Activated CD4-positive, alpha-beta T cell treated with anti-CD3 and anti-CD28 coated beads for 48 hours (primary cell): ENCODE measurements at regions not wholly inside any gene's neighbourhood (a gene's known extent, or its start where the extent isn't known, plus 50 kb on each side); places are given as distances from the start of the nearest gene placed in this dataset.
"Not testable (repeated sequence)": the region's sequence is repeated elsewhere in the genome, so short reads cannot be mapped to it uniquely, and the experiment has no call there.

Source experiments
- DNase-seq: peaks from one replicate; pipeline ENCODE4 v3.0.0-alpha.2; 2020

- DNase-seq, result no peak
Measured at GRCh38 chr11:115665175-115665821, 161.1 kb upstream of the CADM1 start.

GRCh38 chr11:115664313-115664712, 160.1 kb upstream of the CADM1 start:
- DNase-seq, result no peak

GRCh38 chr11:115663790-115664189, 159.6 kb upstream of the CADM1 start:
- no peak for DNase-seq

- no peak for DNase-seq
Measured at GRCh38 chr11:115660030-115660805, 156.0 kb upstream of the CADM1 start.

GRCh38 chr11:115659061-115659963, 155.1 kb upstream of the CADM1 start:
- DNase-seq, result no peak

- no peak for DNase-seq
Measured at GRCh38 chr11:115657586-115657985, 153.4 kb upstream of the CADM1 start.

- no peak for DNase-seq
Measured at GRCh38 chr11:115656669-115657068, 152.5 kb upstream of the CADM1 start.

- no peak for DNase-seq
Measured at GRCh38 chr11:115656041-115656440, 151.8 kb upstream of the CADM1 start.

- no peak for DNase-seq
Measured at GRCh38 chr11:115654792-115655191, 150.6 kb upstream of the CADM1 start.

GRCh38 chr11:115653926-115654325, 149.7 kb upstream of the CADM1 start:
- no peak for DNase-seq

GRCh38 chr11:115653076-115653475, 148.9 kb upstream of the CADM1 start:
- no peak for DNase-seq

- no peak for DNase-seq
Measured at GRCh38 chr11:115652496-115652895, 148.3 kb upstream of the CADM1 start.

GRCh38 chr11:115652094-115652493, 147.9 kb upstream of the CADM1 start:
- DNase-seq, result no peak

GRCh38 chr11:115649461-115649860, 145.2 kb upstream of the CADM1 start:
- no peak for DNase-seq

- no peak for DNase-seq
Measured at GRCh38 chr11:115645631-115646317, 141.6 kb upstream of the CADM1 start.

GRCh38 chr11:115644856-115645255, 140.6 kb upstream of the CADM1 start:
- no peak for DNase-seq

- no peak for DNase-seq
Measured at GRCh38 chr11:115643549-115644270, 139.5 kb upstream of the CADM1 start.

GRCh38 chr11:115642660-115643059, 138.4 kb upstream of the CADM1 start:
- no peak for DNase-seq

GRCh38 chr11:115637599-115638241, 133.5 kb upstream of the CADM1 start:
- DNase-seq, result no peak

- DNase-seq, result no peak
Measured at GRCh38 chr11:115636753-115637527, 132.7 kb upstream of the CADM1 start.

- DNase-seq, result not testable (repeated sequence)
Measured at GRCh38 chr11:115633977-115634376, 129.8 kb upstream of the CADM1 start.
